ENCODE measurements at regions not wholly inside any gene's neighbourhood (a gene's known extent, or its start where the extent isn't known, plus 50 kb on each side); places are given as distances from the start of the nearest gene placed in this dataset.

DNA sequence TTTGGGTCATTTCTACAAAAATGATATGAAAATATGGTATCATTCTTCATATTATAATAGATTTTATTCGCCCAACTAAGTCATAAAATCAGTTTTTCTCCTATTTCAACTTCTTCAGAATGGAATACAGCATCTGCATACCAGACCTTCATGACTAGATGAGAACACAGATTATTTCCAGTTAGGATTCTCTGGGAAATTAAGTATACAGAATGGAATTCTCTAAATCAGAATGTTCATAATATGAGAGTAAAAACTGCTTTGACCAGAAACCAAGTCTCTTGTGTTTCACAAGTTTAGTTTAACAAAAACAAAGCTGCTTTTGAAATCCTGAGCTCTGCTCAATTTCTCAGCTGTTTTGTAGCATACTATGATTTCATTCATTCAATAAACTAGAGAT lies 160.3 kb upstream of the SEMA3A start:
- TF ChIP-seq, protein P1, sequence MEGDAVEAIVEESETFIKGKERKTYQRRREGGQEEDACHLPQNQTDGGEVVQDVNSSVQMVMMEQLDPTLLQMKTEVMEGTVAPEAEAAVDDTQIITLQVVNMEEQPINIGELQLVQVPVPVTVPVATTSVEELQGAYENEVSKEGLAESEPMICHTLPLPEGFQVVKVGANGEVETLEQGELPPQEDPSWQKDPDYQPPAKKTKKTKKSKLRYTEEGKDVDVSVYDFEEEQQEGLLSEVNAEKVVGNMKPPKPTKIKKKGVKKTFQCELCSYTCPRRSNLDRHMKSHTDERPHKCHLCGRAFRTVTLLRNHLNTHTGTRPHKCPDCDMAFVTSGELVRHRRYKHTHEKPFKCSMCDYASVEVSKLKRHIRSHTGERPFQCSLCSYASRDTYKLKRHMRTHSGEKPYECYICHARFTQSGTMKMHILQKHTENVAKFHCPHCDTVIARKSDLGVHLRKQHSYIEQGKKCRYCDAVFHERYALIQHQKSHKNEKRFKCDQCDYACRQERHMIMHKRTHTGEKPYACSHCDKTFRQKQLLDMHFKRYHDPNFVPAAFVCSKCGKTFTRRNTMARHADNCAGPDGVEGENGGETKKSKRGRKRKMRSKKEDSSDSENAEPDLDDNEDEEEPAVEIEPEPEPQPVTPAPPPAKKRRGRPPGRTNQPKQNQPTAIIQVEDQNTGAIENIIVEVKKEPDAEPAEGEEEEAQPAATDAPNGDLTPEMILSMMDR (IDR thresholded peaks at IDR 0.05): no peak
- no peak for TF ChIP-seq POLR2A (IDR thresholded peaks at IDR 0.05)
